Sigmoid colon (tissue), 3 donors: ENCODE measurements at regions not wholly inside any gene's neighbourhood (a gene's known extent, or its start where the extent isn't known, plus 50 kb on each side); places are given as distances from the start of the nearest gene placed in this dataset.

ENCODE experiments used
- POLR2A ChIP-seq, 2 donors: fragments of 450-650 bp; IDR thresholded peaks; one replicate each; pipeline ENCODE4 v1.6.1; 2016; ENCODE audit warnings: antibody characterized with exemption in 2 of 2, mild to moderate bottlenecking in 2 of 2, moderate library complexity in 2 of 2
- TF ChIP-seq, protein P1 (sequence below), 4 experiments: fragments of 450-650 bp in 3 of 4; fragments of 200-600 bp in 1 of 4; IDR thresholded peaks; one replicate each; pipeline ENCODE4 v1.5.1; 2016 to 2019; ENCODE audit warnings: antibody characterized with exemption in 4 of 4, mild to moderate bottlenecking in 3 of 4, moderate library complexity in 2 of 4

DNA sequence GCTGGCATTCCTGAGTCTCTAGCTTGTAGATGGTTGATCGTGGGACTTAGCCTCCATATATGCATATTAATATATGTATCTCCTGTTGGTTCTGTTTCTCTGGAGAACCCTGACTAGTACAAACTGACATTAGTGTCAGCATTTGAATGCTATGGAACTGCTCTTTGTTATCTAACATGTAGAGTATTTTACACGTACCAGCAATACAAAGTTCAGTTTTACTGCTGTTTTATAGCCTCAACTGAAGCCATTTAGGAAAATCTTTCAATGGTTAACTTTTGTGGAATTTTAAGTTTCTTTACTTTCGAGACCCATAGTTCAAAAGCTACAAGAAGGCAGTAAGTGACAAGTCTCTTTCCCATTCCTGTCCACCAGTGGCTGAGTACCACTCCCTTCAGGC lies 418.4 kb downstream of the NUP35 start:
- TF ChIP-seq, protein P1, sequence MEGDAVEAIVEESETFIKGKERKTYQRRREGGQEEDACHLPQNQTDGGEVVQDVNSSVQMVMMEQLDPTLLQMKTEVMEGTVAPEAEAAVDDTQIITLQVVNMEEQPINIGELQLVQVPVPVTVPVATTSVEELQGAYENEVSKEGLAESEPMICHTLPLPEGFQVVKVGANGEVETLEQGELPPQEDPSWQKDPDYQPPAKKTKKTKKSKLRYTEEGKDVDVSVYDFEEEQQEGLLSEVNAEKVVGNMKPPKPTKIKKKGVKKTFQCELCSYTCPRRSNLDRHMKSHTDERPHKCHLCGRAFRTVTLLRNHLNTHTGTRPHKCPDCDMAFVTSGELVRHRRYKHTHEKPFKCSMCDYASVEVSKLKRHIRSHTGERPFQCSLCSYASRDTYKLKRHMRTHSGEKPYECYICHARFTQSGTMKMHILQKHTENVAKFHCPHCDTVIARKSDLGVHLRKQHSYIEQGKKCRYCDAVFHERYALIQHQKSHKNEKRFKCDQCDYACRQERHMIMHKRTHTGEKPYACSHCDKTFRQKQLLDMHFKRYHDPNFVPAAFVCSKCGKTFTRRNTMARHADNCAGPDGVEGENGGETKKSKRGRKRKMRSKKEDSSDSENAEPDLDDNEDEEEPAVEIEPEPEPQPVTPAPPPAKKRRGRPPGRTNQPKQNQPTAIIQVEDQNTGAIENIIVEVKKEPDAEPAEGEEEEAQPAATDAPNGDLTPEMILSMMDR (IDR thresholded peaks at IDR 0.05): no peak
- TF ChIP-seq POLR2A (IDR thresholded peaks at IDR 0.05): no peak
